Fibroblast of skin of scalp (primary cell): ENCODE measurements at regions not wholly inside any gene's neighbourhood (a gene's known extent, or its start where the extent isn't known, plus 50 kb on each side); places are given as distances from the start of the nearest gene placed in this dataset.
"Not testable (repeated sequence)": the region's sequence is repeated elsewhere in the genome, so short reads cannot be mapped to it uniquely, and the experiment has no call there.

Experiments used
- DNase-seq: peaks from one replicate; pipeline ENCODE4 v3.0.0-alpha.2; 2013

GRCh38 chr2:198615972-198616371 lies 811.6 kb downstream of the PLCL1 start:
- DNase-seq = peak; percentile 29

GRCh38 chr2:198611201-198611600 lies 806.8 kb downstream of the PLCL1 start:
- no peak for DNase-seq

GRCh38 chr2:198604599-198604998 lies 800.2 kb downstream of the PLCL1 start:
- DNase-seq = no peak

- DNase-seq = not testable (repeated sequence)
Measured at GRCh38 chr2:198602986-198603385, 798.6 kb downstream of the PLCL1 start.

- no peak for DNase-seq
Measured at GRCh38 chr2:198597648-198598047, 793.3 kb downstream of the PLCL1 start.

- DNase-seq = no peak
Measured at GRCh38 chr2:198596985-198597384, 792.6 kb downstream of the PLCL1 start.

DNA sequence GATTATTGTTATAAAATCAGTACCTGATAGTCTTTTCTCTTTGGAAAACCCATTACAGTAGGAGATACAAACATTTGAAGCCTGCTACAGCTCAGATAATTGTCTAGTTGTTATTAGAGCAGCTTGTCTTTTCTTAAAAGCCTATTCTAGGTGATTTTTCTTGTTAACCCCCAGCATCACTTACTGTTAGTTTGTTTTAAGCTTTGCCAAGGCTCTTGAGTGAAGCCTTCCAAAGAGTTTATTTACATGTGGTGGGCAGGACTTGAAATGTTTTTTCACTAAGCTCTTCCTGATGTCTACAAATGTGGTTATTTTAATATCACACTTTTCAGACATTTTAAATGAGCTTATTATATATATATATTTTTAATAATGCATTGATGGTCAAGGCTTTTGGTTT lies 791.3 kb downstream of the PLCL1 start:
- DNase-seq = no peak

DNA sequence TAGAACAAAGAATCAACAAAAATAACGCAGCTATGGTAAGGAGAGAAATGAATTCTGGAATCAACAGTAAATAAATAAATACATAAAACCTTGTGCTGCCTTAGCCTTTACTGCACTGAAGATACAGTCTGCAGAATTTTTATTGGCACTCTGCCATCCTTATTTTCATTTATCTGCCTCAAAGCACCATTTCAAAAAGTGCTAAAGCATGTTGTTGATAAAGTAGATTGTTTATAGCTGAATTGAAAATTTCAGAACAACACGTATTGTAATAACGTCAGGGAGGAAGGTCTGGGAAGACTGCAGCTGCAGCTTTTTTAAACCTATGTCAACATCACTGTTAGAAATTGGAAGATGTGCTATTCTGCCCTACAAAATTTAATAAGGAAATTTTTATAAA lies 787.2 kb downstream of the PLCL1 start:
- DNase-seq = no peak

DNA sequence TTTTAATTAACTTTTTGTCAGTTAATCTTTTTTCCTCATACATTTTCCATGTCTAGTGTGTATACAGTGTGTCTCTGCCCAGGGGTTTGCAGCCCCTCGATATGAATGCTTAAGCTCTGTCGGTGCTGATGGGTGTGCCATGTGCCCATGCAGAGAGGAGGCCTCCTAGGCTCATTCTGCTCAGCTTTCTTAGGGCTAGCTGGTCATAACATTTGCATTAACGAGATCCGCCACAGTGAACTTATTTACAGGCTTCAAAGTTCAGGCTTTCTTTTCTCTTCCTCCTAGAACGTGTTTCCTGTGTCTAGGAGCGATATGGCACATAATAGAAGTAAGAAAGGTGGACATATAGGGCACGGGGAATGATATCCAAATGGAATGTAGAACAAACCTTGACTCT lies 783.3 kb downstream of the PLCL1 start:
- DNase-seq = no peak

- DNase-seq = no peak
Measured at GRCh38 chr2:198587240-198587639, 782.8 kb downstream of the PLCL1 start.

DNA sequence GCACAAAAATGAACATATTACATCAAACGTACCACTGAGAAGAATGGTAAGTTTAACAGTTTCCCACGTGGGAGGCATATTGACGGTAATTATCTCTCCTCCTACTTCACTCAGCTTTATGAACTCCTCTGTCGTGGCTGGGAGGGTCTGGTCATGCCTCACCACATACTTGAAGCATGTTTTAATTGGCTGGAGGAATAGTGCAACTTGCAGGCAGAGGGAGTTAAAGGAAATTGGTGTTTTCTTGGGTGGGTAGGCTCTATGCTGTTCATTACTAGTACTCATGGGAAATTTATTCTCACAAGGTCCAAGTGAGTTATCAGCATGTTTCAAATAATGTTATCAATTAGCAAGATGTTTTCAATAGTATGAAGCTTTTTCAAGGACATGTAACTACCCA lies 767.0 kb downstream of the PLCL1 start:
- DNase-seq = no peak

DNA sequence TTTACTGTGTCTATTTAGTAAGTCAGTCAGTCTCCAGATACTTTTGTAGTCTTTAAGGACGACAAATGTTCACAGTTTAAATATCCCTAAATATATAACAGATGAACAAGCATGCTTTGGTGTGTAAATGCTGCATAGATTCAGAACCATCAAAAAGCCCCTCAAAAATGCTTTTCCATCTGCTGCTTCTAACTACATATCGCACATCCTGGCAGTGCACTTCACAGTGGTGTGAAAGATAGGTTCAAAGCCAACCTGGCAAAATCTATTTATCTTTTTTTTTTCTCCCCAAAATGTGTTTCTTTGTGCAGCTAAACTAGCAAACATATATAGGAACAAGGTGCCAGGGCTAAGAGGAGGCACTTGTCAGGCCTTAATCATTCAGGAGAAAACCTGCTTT lies 753.8 kb downstream of the PLCL1 start:
- DNase-seq = no peak

- no peak for DNase-seq
Measured at GRCh38 chr2:198546122-198546521, 741.7 kb downstream of the PLCL1 start.

- no peak for DNase-seq
Measured at GRCh38 chr2:198545411-198545810, 741.0 kb downstream of the PLCL1 start.

- DNase-seq = no peak
Measured at GRCh38 chr2:198544461-198544860, 740.1 kb downstream of the PLCL1 start.

GRCh38 chr2:198534756-198535155 lies 730.4 kb downstream of the PLCL1 start:
- no peak for DNase-seq

DNA sequence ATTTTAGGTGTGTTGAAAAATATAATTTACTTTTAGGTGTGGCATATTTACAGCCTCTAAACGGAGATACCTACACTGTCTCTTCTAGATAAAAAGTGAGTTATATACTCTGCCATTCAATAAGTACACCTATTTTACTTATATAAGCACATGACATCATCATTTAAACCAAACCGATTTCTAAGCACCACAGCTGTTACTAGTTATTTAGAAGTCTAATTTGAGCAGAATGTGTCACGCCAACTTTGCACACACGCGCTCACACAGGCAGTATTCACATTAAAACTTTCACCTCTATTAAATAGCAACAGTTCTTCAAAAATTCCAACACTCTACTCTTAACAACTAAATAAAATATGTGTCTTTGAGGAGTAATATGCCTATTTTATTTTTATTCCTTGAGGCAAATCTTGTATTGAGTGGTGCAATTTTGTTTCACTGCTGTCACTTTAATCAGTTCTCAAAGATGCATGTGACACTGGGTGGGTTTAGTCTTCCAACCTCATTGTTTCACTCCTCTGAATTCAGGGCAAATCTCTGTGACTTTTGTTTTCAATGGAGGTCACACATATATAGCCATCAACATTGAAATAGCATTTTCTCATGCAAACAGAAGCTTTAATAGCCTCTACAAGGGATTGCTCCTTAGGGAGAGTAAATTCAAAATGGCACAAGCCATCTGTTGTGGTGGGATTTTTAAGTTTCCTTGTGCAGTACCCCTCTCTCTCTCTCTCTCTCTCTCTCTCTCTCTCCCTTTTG lies 721.0 kb downstream of the PLCL1 start:
- DNase-seq = peak; percentile 25

- DNase-seq = no peak
Measured at GRCh38 chr2:198523710-198524109, 719.3 kb downstream of the PLCL1 start.

DNA sequence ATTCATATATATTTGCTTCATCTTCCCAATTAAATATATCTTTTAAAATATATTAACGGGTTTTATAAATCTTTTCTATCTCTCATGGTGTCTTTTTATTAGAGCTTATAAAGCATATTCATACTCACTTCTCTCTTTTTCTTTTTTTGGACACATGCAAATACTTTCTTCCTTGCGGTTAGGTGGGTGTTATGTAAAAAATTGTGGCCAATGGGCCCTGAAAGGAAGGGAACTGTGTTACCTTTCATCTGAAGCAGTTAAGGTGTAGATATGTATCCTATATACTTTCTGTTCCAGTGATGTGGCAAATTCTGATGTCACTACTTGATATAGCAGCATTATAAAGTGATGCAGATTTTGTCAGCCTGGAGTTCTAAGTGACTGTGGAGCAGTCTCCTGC lies 714.5 kb downstream of the PLCL1 start:
- no peak for DNase-seq

- DNase-seq = no peak
Measured at GRCh38 chr2:198517976-198518375, 713.6 kb downstream of the PLCL1 start.

DNA sequence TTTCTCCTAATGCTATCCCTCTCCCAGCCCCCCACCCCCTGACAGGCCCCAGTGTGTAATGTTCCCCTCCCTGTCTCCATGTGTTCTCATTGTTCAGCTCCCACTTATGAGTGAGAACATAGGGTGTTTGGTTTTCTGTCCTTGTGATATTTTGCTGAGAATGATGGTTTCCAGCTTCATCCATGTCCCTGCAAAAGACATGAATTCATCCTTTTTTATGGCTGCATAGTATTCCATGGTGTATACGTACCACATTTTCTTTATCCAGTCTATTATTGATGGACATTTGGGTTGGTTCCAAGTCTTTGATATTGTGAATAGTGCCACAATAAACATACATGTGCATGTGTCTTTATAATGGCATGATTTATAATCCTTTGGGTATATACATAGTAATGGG lies 704.2 kb downstream of the PLCL1 start:
- DNase-seq = not testable (repeated sequence)

DNA sequence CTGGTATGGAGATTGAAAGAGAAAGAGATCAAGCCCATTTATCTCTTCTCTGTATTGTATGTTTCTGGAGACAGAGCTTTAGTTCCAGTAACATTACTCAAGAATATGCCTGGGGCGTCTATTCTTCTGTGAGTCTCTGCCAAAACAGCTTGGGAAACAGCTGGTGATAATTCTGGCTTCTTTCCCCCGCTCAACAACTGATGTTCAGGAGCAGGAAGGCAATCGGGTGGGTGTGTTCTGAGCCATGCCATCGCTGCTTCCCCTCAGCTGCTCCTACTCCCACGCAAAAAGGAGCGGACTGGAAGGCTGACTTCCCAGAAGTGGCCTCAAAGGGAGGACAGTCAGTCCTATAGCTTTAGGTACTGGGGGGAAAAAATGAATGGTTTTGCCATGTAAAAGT lies 695.1 kb downstream of the PLCL1 start:
- DNase-seq = peak; percentile 28

DNA sequence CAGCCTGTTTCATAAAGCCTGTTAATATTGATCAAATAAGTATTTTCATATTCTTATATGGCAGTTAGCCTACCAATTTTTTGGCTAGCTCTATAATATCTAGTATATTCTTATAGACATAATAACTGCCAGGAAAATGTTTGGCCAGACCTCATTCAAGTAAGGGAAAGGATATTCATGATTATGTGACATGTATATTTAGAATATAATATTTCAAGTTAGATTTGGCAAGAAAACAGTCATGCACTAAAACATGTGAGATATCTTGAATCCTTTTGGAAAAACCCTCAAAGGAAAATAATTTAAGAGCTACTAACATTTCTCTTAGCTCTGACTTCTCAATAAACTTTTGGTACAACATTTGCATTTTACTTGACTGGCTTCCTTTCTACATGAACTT lies 694.1 kb downstream of the PLCL1 start:
- DNase-seq = no peak

GRCh38 chr2:198498048-198498447 lies 693.7 kb downstream of the PLCL1 start:
- no peak for DNase-seq

- no peak for DNase-seq
Measured at GRCh38 chr2:198494931-198495330, 690.5 kb downstream of the PLCL1 start.
